HG03060 (cell line): ENCODE measurements at regions not wholly inside any gene's neighbourhood (a gene's known extent, or its start where the extent isn't known, plus 50 kb on each side); places are given as distances from the start of the nearest gene placed in this dataset.

ENCODE experiments used
- ATAC-seq: cut with Tn5 transposase; IDR thresholded peaks from one replicate; pipeline ENCODE4 v1.9.1; 2021; ENCODE audit warnings: low read depth, moderate number of reproducible peaks; ENCODE audit not compliant: unreplicated experiment

GRCh38 chr2:206368484-206368883 is 74.8 kb upstream of the ADAM23 start:
- no peak for ATAC-seq

GRCh38 chr2:206368933-206369569 is 74.3 kb upstream of the ADAM23 start:
- ATAC-seq: no peak

GRCh38 chr2:206375956-206376355 is 67.4 kb upstream of the ADAM23 start:
- ATAC-seq: no peak

GRCh38 chr2:206378835-206379234 is 64.5 kb upstream of the ADAM23 start:
- no peak for ATAC-seq

- no peak for ATAC-seq
Observed at GRCh38 chr2:206379266-206379665, 64.1 kb upstream of the ADAM23 start.

- ATAC-seq: no peak
Observed at GRCh38 chr2:206379886-206380285, 63.4 kb upstream of the ADAM23 start.

GRCh38 chr2:206381881-206382280 is 61.5 kb upstream of the ADAM23 start:
- no peak for ATAC-seq

- no peak for ATAC-seq
Observed at GRCh38 chr2:206383669-206384068, 59.7 kb upstream of the ADAM23 start.

- ATAC-seq: no peak
Observed at GRCh38 chr2:206387808-206388207, 55.5 kb upstream of the ADAM23 start.

- ATAC-seq: no peak
Observed at GRCh38 chr2:206388698-206389097, 54.6 kb upstream of the ADAM23 start.

- no peak for ATAC-seq
Observed at GRCh38 chr2:206389164-206389563, 54.2 kb upstream of the ADAM23 start.

- no peak for ATAC-seq
Observed at GRCh38 chr2:206390181-206390580, 53.2 kb upstream of the ADAM23 start.

GRCh38 chr2:206392118-206392517 is 51.2 kb upstream of the ADAM23 start:
- ATAC-seq: peak; percentile 96
